K562 (cell line): ENCODE measurements at regions not wholly inside any gene's neighbourhood (a gene's known extent, or its start where the extent isn't known, plus 50 kb on each side); places are given as distances from the start of the nearest gene placed in this dataset.

ENCODE experiments used
- ATAC-seq: fragments of 200-7000 bp; cut with Tn5 transposase; 3 replicates; pipeline ENCODE4 v1.9.1; 2020; ENCODE audit warnings: moderate library complexity
- BruUV-seq: library from RNA; stranded (reverse); fragments of 400-500 nt; replicated peaks from 2 replicates; lab custom pipeline; 2021; lab: Mats Ljungman, UMichigan
- CTCF ChIA-PET: fragments of 300-600 bp; formaldehyde crosslinking; extraction: SDS; loops from one replicate; lab custom pipeline; 2021; ENCODE audit warnings: low intra/inter-chr PET ratio; lab: Yijun Ruan, JAX
- POLR2A ChIA-PET: fragments of 300-600, 350-650 bp; sonication (Branson Sonifier 250); formaldehyde crosslinking; extraction: SDS; loops from one replicate; lab custom pipeline; 2021; ENCODE audit warnings: antibody characterized with exemption, inconsistent platforms; lab: Yijun Ruan, JAX
- DNase-seq, 4 experiments: peaks; one replicate each; pipeline versions ENCODE4 v3.0.0 to v3.0.0-alpha.2; 2011 to 2018; ENCODE audit warnings: low spot score in 3 of 4, mixed read lengths in 3 of 4; ENCODE audit errors: extremely low read depth in 1 of 4
- FAIRE-seq: peaks from 2 replicates; lab custom pipeline; 2011; peaks lifted over from hg19 to GRCh38; lab: Jason Lieb, UNC
- H2AFZ ChIP-seq: 2 replicates; pipeline ENCODE4 v1.6.0; 2011; ENCODE audit warnings: low read depth, low read length, control low read depth, inconsistent platforms
- H3K27ac ChIP-seq: fragments of 200-600 bp; 3 replicates; pipeline ENCODE4 v1.8.0; 2011; ENCODE audit warnings: low read depth, mild to moderate bottlenecking, control low read depth, inconsistent platforms, low read length, moderate library complexity, mixed read lengths; ENCODE audit errors: extremely low read depth
- H3K27me3 ChIP-seq, 2 experiments: fragments of 300-600 bp in 1 of 2; 2 replicates in 1 of 2; 3 replicates in 1 of 2; pipeline versions ENCODE4 v1.6.0 to v1.8.0; 2011; ENCODE audit warnings: inconsistent platforms in 2 of 2, low read length in 2 of 2, mild to moderate bottlenecking in 1 of 2, mixed read lengths in 1 of 2, moderate library complexity in 1 of 2; ENCODE audit not compliant: control insufficient read depth in 2 of 2, insufficient read depth in 2 of 2
- H3K36me3 ChIP-seq: fragments of 300-600 bp; 3 replicates; pipeline ENCODE4 v1.8.0; 2011; ENCODE audit warnings: mild to moderate bottlenecking, low read length, inconsistent platforms; ENCODE audit not compliant: control insufficient read depth, insufficient read depth
- H3K4me1 ChIP-seq, 2 experiments: fragments of 200-600 bp in 1 of 2; replicated peaks in 1 of 2; 2 replicates in 1 of 2; 3 replicates in 1 of 2; pipeline versions ENCODE4 v1.5.1 to v1.8.0; 2011; ENCODE audit warnings: inconsistent platforms in 2 of 2, low read length in 2 of 2, mild to moderate bottlenecking in 1 of 2, mixed read lengths in 1 of 2, moderate library complexity in 1 of 2; ENCODE audit not compliant: control insufficient read depth in 2 of 2, insufficient read depth in 2 of 2
- H3K4me2 ChIP-seq: 2 replicates; pipeline ENCODE4 v1.6.1; 2011; ENCODE audit warnings: low read length, control low read depth, inconsistent platforms, mixed read lengths; ENCODE audit not compliant: insufficient read depth
- H3K4me3 ChIP-seq: fragments of 200-600 bp; sonication (generic), shearing (Covaris generic); 2 replicates; pipeline ENCODE4 v1.5.1; 2016; ENCODE audit warnings: control low read depth, inconsistent platforms
- H3K79me2 ChIP-seq: fragments of 200-600 bp; 3 replicates; pipeline ENCODE4 v1.8.0; 2011; ENCODE audit warnings: low read length, inconsistent platforms; ENCODE audit not compliant: control insufficient read depth, insufficient read depth
- H3K9ac ChIP-seq, 2 experiments: 2 replicates each; pipeline versions ENCODE4 v1.6.0 to v1.6.1; 2011; ENCODE audit warnings: low read depth in 2 of 2, low read length in 2 of 2, control low read depth in 1 of 2, inconsistent platforms in 1 of 2, mild to moderate bottlenecking in 1 of 2, mixed read lengths in 1 of 2; ENCODE audit not compliant: insufficient read depth in 1 of 2
- H3K9me1 ChIP-seq: one replicate; pipeline ENCODE4 v1.6.0; 2011; ENCODE audit warnings: inconsistent platforms, mild to moderate bottlenecking, low read length, moderate library complexity; ENCODE audit not compliant: control insufficient read depth, insufficient read depth
- H3K9me3 ChIP-seq: replicated peaks from 2 replicates; pipeline ENCODE4 v1.5.1; 2011; ENCODE audit warnings: low read depth, low read length, inconsistent platforms; ENCODE audit not compliant: control insufficient read depth, insufficient read depth
- H4K20me1 ChIP-seq: replicated peaks from 2 replicates; pipeline ENCODE4 v1.6.1; 2011; ENCODE audit warnings: low read length, inconsistent platforms, mixed read lengths; ENCODE audit not compliant: control insufficient read depth, insufficient read depth
- ATF2 ChIP-seq: sonication (generic); formaldehyde crosslinking; IDR thresholded peaks from 2 replicates; pipeline ENCODE4 v1.8.1; 2022; ENCODE audit warnings: missing genetic modification reagents
- CTBP1 ChIP-seq: fragments of 450-650 bp; IDR thresholded peaks from 2 replicates; pipeline ENCODE4 v1.6.1; 2016; ENCODE audit warnings: borderline replicate concordance
- FOS ChIP-seq: IDR thresholded peaks from 3 replicates; pipeline ENCODE4 v1.6.1; 2011; ENCODE audit not compliant: insufficient read length; ENCODE audit errors: extremely low read depth
- FOXP4 ChIP-seq: sonication (generic); formaldehyde crosslinking; IDR thresholded peaks from 2 replicates; pipeline ENCODE4 v1.8.0; 2022; ENCODE audit warnings: mild to moderate bottlenecking, missing genetic modification reagents, borderline replicate concordance
- GATAD2A ChIP-seq: fragments of 450-650 bp; IDR thresholded peaks from 2 replicates; pipeline ENCODE4 v1.6.1; 2017
- HNRNPH1 ChIP-seq: fragments of 200-400 bp; formaldehyde crosslinking; optimal IDR thresholded peaks from 2 replicates; pipeline ENCODE3; 2017; ENCODE audit warnings: low read depth, mild to moderate bottlenecking, low read length, moderate library complexity
- JUNB ChIP-seq: fragments of 450-650 bp; formaldehyde crosslinking; conservative IDR thresholded peaks from 2 replicates; pipeline ENCODE4 v1.4.0; 2020; ENCODE audit warnings: mild to moderate bottlenecking
- JUND ChIP-seq, 2 experiments: IDR thresholded peaks; 2 replicates in 1 of 2; 3 replicates in 1 of 2; pipeline ENCODE4 v1.6.1; 2011; ENCODE audit warnings: borderline replicate concordance in 2 of 2, low read depth in 2 of 2, low read length in 2 of 2, improper control_type of control experiment in 1 of 2, missing biosample characterization in 1 of 2, missing genetic modification characterization in 1 of 2, missing genetic modification reagents in 1 of 2
- MBD2 ChIP-seq: sonication (generic); IDR thresholded peaks from 2 replicates; pipeline ENCODE4 v1.6.1; 2016; ENCODE audit warnings: low read depth, borderline replicate concordance
- PRPF4 ChIP-seq: fragments of 200-400 bp; formaldehyde crosslinking; IDR thresholded peaks from one replicate; pipeline ENCODE4 v1.6.1; 2017; ENCODE audit warnings: low read length, low read depth, mild to moderate bottlenecking; ENCODE audit not compliant: insufficient read depth, poor library complexity, severe bottlenecking
- RBM25 ChIP-seq: fragments of 200-400 bp; formaldehyde crosslinking; IDR thresholded peaks from 2 replicates; pipeline ENCODE4 v1.6.1; 2018; ENCODE audit warnings: low read length, low read depth, moderate library complexity; ENCODE audit not compliant: severe bottlenecking
- RHOXF2B ChIP-seq: fragments of 250-450 bp; sonication (Bioruptor Pico); conservative IDR thresholded peaks from 2 replicates; pipeline ENCODE4 v1.5.1; 2021
- RNF2 ChIP-seq: sonication (generic); IDR thresholded peaks from 2 replicates; pipeline ENCODE4 v1.6.1; 2016
- SAFB ChIP-seq: fragments of 200-400 bp; formaldehyde crosslinking; IDR thresholded peaks from 2 replicates; pipeline ENCODE4 v1.6.1; 2017; ENCODE audit warnings: low read depth, low read length, borderline replicate concordance
- SMARCA5 ChIP-seq: fragments of 450-650 bp; IDR thresholded peaks from 2 replicates; pipeline ENCODE4 v1.6.1; 2016
- SRF ChIP-seq, 2 experiments: fragments of 250-450, 450-650 bp in 1 of 2; sonication (Bioruptor Pico) in 1 of 2; sonication (generic) in 1 of 2; formaldehyde crosslinking; IDR thresholded peaks; 2 replicates each; pipeline versions ENCODE4 v1.5.0 to v1.5.1; 2020 to 2022; ENCODE audit warnings: mild to moderate bottlenecking in 1 of 2, missing genetic modification reagents in 1 of 2
- TAF15 ChIP-seq: fragments of 200-400 bp; formaldehyde crosslinking; IDR thresholded peaks from 2 replicates; pipeline ENCODE4 v1.6.1; 2017; ENCODE audit warnings: mild to moderate bottlenecking, low read depth, low read length, moderate library complexity
- ZBTB43 ChIP-seq: sonication (generic); formaldehyde crosslinking; IDR thresholded peaks from 2 replicates; pipeline ENCODE4 v1.8.0; 2023; ENCODE audit warnings: mild to moderate bottlenecking, missing genetic modification reagents
- ZC3H4 ChIP-seq: sonication (generic); formaldehyde crosslinking; IDR thresholded peaks from 2 replicates; pipeline ENCODE4 v1.9.0; 2021; ENCODE audit warnings: missing genetic modification reagents, borderline replicate concordance
- WGBS: fragments of 100-300 bp; shearing (Covaris generic); methylation state at CpG from one replicate; pipeline ENCODE4 v1.1.6; 2016; ENCODE audit warnings: low coverage, mixed read lengths; ENCODE audit not compliant: insufficient coverage; ENCODE audit errors: missing lambda C conversion rate; 5-methylcytosine and 5-hydroxymethylcytosine counted together
- in situ Hi-C: fragments of 300-500 bp; cut with MboI; formaldehyde crosslinking; loops from 4 replicates; pipeline ENCODE4 v1.15.0; 2018; ENCODE audit warnings: inconsistent platforms, mixed read lengths
- intact Hi-C: fragments of 100-400 bp; cut with micrococcal nuclease; formaldehyde crosslinking; loops from 2 replicates; pipeline ENCODE4 v1.14.2; 2022

- TF ChIP-seq FOXP4 (CRISPR knock-in tag) (no peak), SAFB (no peak), RBM25 (no peak), CTBP1 (no peak), HNRNPH1 (no peak), TAF15 (no peak), SRF (CRISPR knock-in tag; IDR thresholded peaks at IDR 0.05) (no peak), JUNB (no peak), SMARCA5 (no peak), MBD2 (no peak)
These were observed 73.4 kb downstream of the FOXD1 start (continued) for GRCh38 chr5:73375191-73375545.

GRCh38 chr5:73374520-73375190 is 73.9 kb downstream of the FOXD1 start:
- H3K9me1 ChIP-seq, result no peaks in the 10 kb centered on the region
- peaks cover 8 to 12% of the 10 kb centered on the region in 2 experiments; a peak in 4 of 5 replicates for H3K27me3 ChIP-seq
- H3K4me1 ChIP-seq, result no peaks in the 10 kb centered on the region
- FAIRE-seq (no peak), ATAC-seq (no peak), DNase-seq (no peak)
- H3K4me2 ChIP-seq, result no peak overlapping the region
- H3K36me3 ChIP-seq, result no peaks in the 10 kb centered on the region
- ChIA-PET CTCF (no interaction called here), POLR2A (no interaction called here)
- no peak overlapping the region for H3K27ac ChIP-seq
- in situ Hi-C loops (no loop called here), intact Hi-C loops (no loop called here)
- no peak overlapping the region for H3K4me3 ChIP-seq
- BruUV-seq, result no TSS peak
- no peaks in the 10 kb centered on the region for H4K20me1 ChIP-seq
- H2AFZ ChIP-seq, result no peak overlapping the region
- H3K9me3 ChIP-seq, result no peaks in the 10 kb centered on the region
- no peaks in the 10 kb centered on the region for H3K79me2 ChIP-seq
- no peak overlapping the region for H3K9ac ChIP-seq
- WGBS, result 1% methylated on average over 7 of the region's 7 CpGs
- TF ChIP-seq FOS (no peak), PRPF4 (no peak), ZBTB43 (CRISPR knock-in tag) (no peak), RHOXF2B (CRISPR knock-in tag) (no peak), ZC3H4 (no peak), RNF2 (no peak), JUND (IDR thresholded peaks at IDR 0.05; ENCODE audit: borderline replicate concordance, low read depth, low read length) (no peak), JUND (tag; IDR thresholded peaks at IDR 0.05; ENCODE audit: borderline replicate concordance, low read depth, low read length) (no peak), ATF2 (CRISPR knock-in tag) (no peak), GATAD2A (no peak)
